Liver (tissue), 8 donors: ENCODE measurements at regions not wholly inside any gene's neighbourhood (a gene's known extent, or its start where the extent isn't known, plus 50 kb on each side); places are given as distances from the start of the nearest gene placed in this dataset.

Source experiments
- DNase-seq: peaks from one replicate; pipeline ENCODE4 v3.0.0-alpha.2; 2017; ENCODE audit warnings: low spot score
- H3K27ac ChIP-seq, 2 donors: one replicate each; pipeline ENCODE4 v1.7.0; 2013; ENCODE audit warnings: inconsistent platforms in 2 of 2, low read length in 2 of 2, control low read depth in 1 of 2, low read depth in 1 of 2, mild to moderate bottlenecking in 1 of 2
- H3K27me3 ChIP-seq, 4 donors: one replicate each; pipeline versions ENCODE4 v1.6.1 to v1.7.0; 2013; ENCODE audit warnings: low read length in 3 of 4, inconsistent platforms in 1 of 4, mild to moderate bottlenecking in 1 of 4, moderate library complexity in 1 of 4; ENCODE audit not compliant: control insufficient read depth in 4 of 4, insufficient read depth in 4 of 4
- H3K36me3 ChIP-seq, 4 donors: one replicate each; pipeline versions ENCODE4 v1.6.1 to v1.7.0; 2013; ENCODE audit warnings: low read length in 3 of 4, mild to moderate bottlenecking in 3 of 4, low read depth in 1 of 4, moderate library complexity in 1 of 4; ENCODE audit not compliant: control insufficient read depth in 4 of 4, insufficient read depth in 3 of 4
- H3K4me1 ChIP-seq, 4 donors: one replicate each; pipeline versions ENCODE4 v1.6.1 to v1.7.0; 2013; ENCODE audit warnings: low read length in 3 of 4, mild to moderate bottlenecking in 3 of 4, moderate library complexity in 1 of 4; ENCODE audit not compliant: control insufficient read depth in 4 of 4, insufficient read depth in 4 of 4
- H3K4me3 ChIP-seq, 3 donors: one replicate each; pipeline versions ENCODE4 v1.6.1 to v1.7.0; 2013; ENCODE audit warnings: low read length in 3 of 3, control low read depth in 1 of 3, low read depth in 1 of 3, mild to moderate bottlenecking in 1 of 3
- H3K9ac ChIP-seq, 2 donors: one replicate each; pipeline ENCODE4 v1.7.0; 2013; ENCODE audit warnings: low read length in 2 of 2, mild to moderate bottlenecking in 2 of 2, moderate library complexity in 2 of 2, control low read depth in 1 of 2, low read depth in 1 of 2
- H3K9me3 ChIP-seq, 4 donors: one replicate each; pipeline versions ENCODE4 v1.6.1 to v1.7.0; 2013; ENCODE audit warnings: low read length in 3 of 4; ENCODE audit not compliant: control insufficient read depth in 4 of 4
- EGR1 ChIP-seq, 2 donors: IDR thresholded peaks; 2 replicates each; pipeline ENCODE4 v1.6.1; 2016 to 2018; ENCODE audit warnings: antibody characterized with exemption in 2 of 2, low read depth in 2 of 2
- FOXA1 ChIP-seq: IDR thresholded peaks from 2 replicates; pipeline ENCODE4 v1.6.1; 2016; ENCODE audit warnings: antibody characterized with exemption
- FOXA2 ChIP-seq: IDR thresholded peaks from 2 replicates; pipeline ENCODE4 v1.6.1; 2016; ENCODE audit warnings: antibody characterized with exemption
- GABPA ChIP-seq, 2 donors: IDR thresholded peaks in 1 of 2; conservative IDR thresholded peaks in 1 of 2; 2 replicates each; pipeline ENCODE4 v1.6.1; 2016; ENCODE audit warnings: antibody characterized with exemption in 2 of 2, mild to moderate bottlenecking in 1 of 2, moderate library complexity in 1 of 2
- HNF4A ChIP-seq, 2 donors: conservative IDR thresholded peaks; 2 replicates each; pipeline ENCODE4 v1.6.1; 2016; ENCODE audit warnings: antibody characterized with exemption in 2 of 2, mild to moderate bottlenecking in 2 of 2
- HNF4G ChIP-seq: IDR thresholded peaks from 2 replicates; pipeline ENCODE4 v1.6.1; 2016; ENCODE audit warnings: antibody characterized with exemption
- JUND ChIP-seq, 2 donors: IDR thresholded peaks; 2 replicates each; pipeline ENCODE4 v1.6.1; 2016; ENCODE audit warnings: antibody characterized with exemption in 2 of 2
- NR2F2 ChIP-seq: IDR thresholded peaks from 2 replicates; pipeline ENCODE4 v1.6.1; 2016; ENCODE audit warnings: antibody characterized with exemption
- RAD21 ChIP-seq, 2 donors: IDR thresholded peaks; 2 replicates each; pipeline ENCODE4 v1.6.1; 2016; ENCODE audit warnings: antibody characterized with exemption in 2 of 2, mild to moderate bottlenecking in 2 of 2
- RXRA ChIP-seq, 2 donors: IDR thresholded peaks; 2 replicates each; pipeline ENCODE4 v1.6.1; 2017 to 2018; ENCODE audit warnings: antibody characterized with exemption in 2 of 2, mild to moderate bottlenecking in 1 of 2
- TAF1 ChIP-seq: conservative IDR thresholded peaks from 2 replicates; pipeline ENCODE4 v1.6.1; 2016; ENCODE audit warnings: antibody characterized with exemption, mild to moderate bottlenecking
- YY1 ChIP-seq: IDR thresholded peaks from 2 replicates; pipeline ENCODE4 v1.6.1; 2016; ENCODE audit warnings: antibody characterized with exemption, mild to moderate bottlenecking
- WGBS: extraction: QIAGEN DNeasy Blood & Tissue Kit; methylation state at CpG from one replicate; pipeline ENCODE4 v1.1.7; 2013; 5-methylcytosine and 5-hydroxymethylcytosine counted together
- TF ChIP-seq, protein P1 (sequence below): IDR thresholded peaks from 2 replicates; pipeline ENCODE4 v1.6.1; 2016; ENCODE audit warnings: antibody characterized with exemption
- TF ChIP-seq, protein P2 (sequence below): IDR thresholded peaks from 2 replicates; pipeline ENCODE4 v1.6.1; 2016; ENCODE audit warnings: antibody characterized with exemption, mild to moderate bottlenecking
- TF ChIP-seq, protein P3 (sequence below): IDR thresholded peaks from 2 replicates; pipeline ENCODE4 v1.6.1; 2016; ENCODE audit warnings: antibody characterized with exemption
- TF ChIP-seq, protein P4 (sequence below): fragments of 150-350 bp; IDR thresholded peaks from 2 replicates; pipeline ENCODE4 v1.5.1; 2017; ENCODE audit warnings: improper control_type of control experiment, low read depth, low read length; ENCODE audit not compliant: missing input control
- TF ChIP-seq, protein P5 (sequence below): IDR thresholded peaks from 2 replicates; pipeline ENCODE4 v1.6.1; 2016; ENCODE audit warnings: antibody characterized with exemption
- donor health status: healthy.
- donor health status: healthy.
- donor health status: healthy.
- donor health status: healthy.
- donor health status: healthy.

DNA sequence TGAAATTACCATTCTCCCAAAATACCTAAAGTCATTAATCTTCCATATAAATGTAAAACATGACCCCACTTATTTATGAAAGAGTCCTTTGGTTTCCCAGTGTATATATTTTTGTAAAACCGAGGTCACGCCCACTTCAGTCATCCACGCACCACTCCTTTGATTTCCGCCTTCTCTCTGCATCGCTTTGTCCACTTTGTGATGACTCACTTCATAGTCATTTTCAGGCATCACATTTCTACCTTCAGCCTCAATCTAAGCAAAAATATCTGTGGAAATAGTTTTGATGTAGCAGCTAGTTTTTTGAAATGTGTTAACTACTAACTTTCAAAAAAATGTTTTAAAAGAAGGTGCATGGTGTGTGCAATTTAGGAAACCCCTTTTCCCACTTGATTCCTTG, 793.5 kb upstream of the SOX11 start:
- 91% methylated on average over 5 of the region's 5 CpGs for WGBS

DNA sequence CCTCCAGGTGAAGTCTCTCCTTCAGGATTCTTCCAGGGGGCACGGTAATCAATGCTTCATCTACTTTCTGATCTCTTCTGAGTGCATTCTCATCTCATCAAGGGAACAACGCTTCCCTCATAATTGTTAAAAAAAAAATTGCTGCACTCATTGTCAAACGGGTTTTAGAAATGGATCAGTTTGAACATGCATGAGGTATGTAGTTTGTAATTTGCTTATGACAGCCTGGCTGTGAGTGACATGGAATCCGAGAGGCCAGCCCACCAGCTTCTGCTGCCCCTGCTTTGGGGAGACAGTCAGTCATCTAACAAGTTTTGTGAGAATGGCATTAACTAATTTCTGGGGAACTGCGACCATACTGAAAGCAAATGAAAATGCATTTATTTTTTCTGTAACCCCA, 791.9 kb upstream of the SOX11 start:
- no peaks in the 10 kb centered on the region for H3K36me3 ChIP-seq
- no peak overlapping the region for H3K9ac ChIP-seq
- H3K27ac ChIP-seq: no peak overlapping the region
- H3K4me3 ChIP-seq: no peak overlapping the region
- no peaks in the 10 kb centered on the region for H3K27me3 ChIP-seq
- 68% methylated on average over 5 of the region's 5 CpGs for WGBS
- no peaks in the 10 kb centered on the region for H3K9me3 ChIP-seq
- DNase-seq: no peak
- no peaks in the 10 kb centered on the region for H3K4me1 ChIP-seq
- TF ChIP-seq, protein P1, sequence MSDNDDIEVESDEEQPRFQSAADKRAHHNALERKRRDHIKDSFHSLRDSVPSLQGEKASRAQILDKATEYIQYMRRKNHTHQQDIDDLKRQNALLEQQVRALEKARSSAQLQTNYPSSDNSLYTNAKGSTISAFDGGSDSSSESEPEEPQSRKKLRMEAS: no peak
- TF ChIP-seq GABPA (IDR thresholded peaks at IDR 0.05 in 1 of 2, conservative IDR thresholded peaks at IDR 0.05 in 1 of 2): no peak
- no peak for TF ChIP-seq YY1
- TF ChIP-seq, protein P2, sequence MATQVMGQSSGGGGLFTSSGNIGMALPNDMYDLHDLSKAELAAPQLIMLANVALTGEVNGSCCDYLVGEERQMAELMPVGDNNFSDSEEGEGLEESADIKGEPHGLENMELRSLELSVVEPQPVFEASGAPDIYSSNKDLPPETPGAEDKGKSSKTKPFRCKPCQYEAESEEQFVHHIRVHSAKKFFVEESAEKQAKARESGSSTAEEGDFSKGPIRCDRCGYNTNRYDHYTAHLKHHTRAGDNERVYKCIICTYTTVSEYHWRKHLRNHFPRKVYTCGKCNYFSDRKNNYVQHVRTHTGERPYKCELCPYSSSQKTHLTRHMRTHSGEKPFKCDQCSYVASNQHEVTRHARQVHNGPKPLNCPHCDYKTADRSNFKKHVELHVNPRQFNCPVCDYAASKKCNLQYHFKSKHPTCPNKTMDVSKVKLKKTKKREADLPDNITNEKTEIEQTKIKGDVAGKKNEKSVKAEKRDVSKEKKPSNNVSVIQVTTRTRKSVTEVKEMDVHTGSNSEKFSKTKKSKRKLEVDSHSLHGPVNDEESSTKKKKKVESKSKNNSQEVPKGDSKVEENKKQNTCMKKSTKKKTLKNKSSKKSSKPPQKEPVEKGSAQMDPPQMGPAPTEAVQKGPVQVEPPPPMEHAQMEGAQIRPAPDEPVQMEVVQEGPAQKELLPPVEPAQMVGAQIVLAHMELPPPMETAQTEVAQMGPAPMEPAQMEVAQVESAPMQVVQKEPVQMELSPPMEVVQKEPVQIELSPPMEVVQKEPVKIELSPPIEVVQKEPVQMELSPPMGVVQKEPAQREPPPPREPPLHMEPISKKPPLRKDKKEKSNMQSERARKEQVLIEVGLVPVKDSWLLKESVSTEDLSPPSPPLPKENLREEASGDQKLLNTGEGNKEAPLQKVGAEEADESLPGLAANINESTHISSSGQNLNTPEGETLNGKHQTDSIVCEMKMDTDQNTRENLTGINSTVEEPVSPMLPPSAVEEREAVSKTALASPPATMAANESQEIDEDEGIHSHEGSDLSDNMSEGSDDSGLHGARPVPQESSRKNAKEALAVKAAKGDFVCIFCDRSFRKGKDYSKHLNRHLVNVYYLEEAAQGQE: no peak
- no peak for TF ChIP-seq JUND (IDR thresholded peaks at IDR 0.05)
- TF ChIP-seq FOXA2: no peak
- no peak for TF ChIP-seq FOXA1
- TF ChIP-seq HNF4G: no peak
- TF ChIP-seq, protein P3, sequence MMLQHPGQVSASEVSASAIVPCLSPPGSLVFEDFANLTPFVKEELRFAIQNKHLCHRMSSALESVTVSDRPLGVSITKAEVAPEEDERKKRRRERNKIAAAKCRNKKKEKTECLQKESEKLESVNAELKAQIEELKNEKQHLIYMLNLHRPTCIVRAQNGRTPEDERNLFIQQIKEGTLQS: no peak

More for the DNA sequence above, 793.5 kb upstream of the SOX11 start:
- H3K27ac ChIP-seq: no peak overlapping the region
- H3K9ac ChIP-seq: no peak overlapping the region
- no peaks in the 10 kb centered on the region for H3K36me3 ChIP-seq
- H3K9me3 ChIP-seq: no peaks in the 10 kb centered on the region
- DNase-seq: no peak
- TF ChIP-seq YY1 (no peak), HNF4G (no peak), GABPA (IDR thresholded peaks at IDR 0.05 in 1 of 2, conservative IDR thresholded peaks at IDR 0.05 in 1 of 2) (no peak), FOXA1 (no peak), TAF1 (no peak), HNF4A (conservative IDR thresholded peaks at IDR 0.05) (no peak), EGR1 (IDR thresholded peaks at IDR 0.05; ENCODE audit: low read depth in 2 of 2) (no peak), JUND (IDR thresholded peaks at IDR 0.05) (no peak), RAD21 (IDR thresholded peaks at IDR 0.05) (no peak), NR2F2 (no peak), RXRA (IDR thresholded peaks at IDR 0.05) (no peak)
- TF ChIP-seq, protein P1: no peak
- TF ChIP-seq, protein P4, sequence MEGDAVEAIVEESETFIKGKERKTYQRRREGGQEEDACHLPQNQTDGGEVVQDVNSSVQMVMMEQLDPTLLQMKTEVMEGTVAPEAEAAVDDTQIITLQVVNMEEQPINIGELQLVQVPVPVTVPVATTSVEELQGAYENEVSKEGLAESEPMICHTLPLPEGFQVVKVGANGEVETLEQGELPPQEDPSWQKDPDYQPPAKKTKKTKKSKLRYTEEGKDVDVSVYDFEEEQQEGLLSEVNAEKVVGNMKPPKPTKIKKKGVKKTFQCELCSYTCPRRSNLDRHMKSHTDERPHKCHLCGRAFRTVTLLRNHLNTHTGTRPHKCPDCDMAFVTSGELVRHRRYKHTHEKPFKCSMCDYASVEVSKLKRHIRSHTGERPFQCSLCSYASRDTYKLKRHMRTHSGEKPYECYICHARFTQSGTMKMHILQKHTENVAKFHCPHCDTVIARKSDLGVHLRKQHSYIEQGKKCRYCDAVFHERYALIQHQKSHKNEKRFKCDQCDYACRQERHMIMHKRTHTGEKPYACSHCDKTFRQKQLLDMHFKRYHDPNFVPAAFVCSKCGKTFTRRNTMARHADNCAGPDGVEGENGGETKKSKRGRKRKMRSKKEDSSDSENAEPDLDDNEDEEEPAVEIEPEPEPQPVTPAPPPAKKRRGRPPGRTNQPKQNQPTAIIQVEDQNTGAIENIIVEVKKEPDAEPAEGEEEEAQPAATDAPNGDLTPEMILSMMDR: no peak
- TF ChIP-seq, protein P2: no peak
- TF ChIP-seq, protein P5, sequence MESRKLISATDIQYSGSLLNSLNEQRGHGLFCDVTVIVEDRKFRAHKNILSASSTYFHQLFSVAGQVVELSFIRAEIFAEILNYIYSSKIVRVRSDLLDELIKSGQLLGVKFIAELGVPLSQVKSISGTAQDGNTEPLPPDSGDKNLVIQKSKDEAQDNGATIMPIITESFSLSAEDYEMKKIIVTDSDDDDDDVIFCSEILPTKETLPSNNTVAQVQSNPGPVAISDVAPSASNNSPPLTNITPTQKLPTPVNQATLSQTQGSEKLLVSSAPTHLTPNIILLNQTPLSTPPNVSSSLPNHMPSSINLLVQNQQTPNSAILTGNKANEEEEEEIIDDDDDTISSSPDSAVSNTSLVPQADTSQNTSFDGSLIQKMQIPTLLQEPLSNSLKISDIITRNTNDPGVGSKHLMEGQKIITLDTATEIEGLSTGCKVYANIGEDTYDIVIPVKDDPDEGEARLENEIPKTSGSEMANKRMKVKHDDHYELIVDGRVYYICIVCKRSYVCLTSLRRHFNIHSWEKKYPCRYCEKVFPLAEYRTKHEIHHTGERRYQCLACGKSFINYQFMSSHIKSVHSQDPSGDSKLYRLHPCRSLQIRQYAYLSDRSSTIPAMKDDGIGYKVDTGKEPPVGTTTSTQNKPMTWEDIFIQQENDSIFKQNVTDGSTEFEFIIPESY: no peak
- TF ChIP-seq, protein P3: no peak
- no peaks in the 10 kb centered on the region for H3K27me3 ChIP-seq
- no peaks in the 10 kb centered on the region for H3K4me1 ChIP-seq
- no peak overlapping the region for H3K4me3 ChIP-seq
